B cell (primary cell): ENCODE measurements at regions not wholly inside any gene's neighbourhood (a gene's known extent, or its start where the extent isn't known, plus 50 kb on each side); places are given as distances from the start of the nearest gene placed in this dataset.

ENCODE experiments used
- ATAC-seq: fragments of 200-7000 bp; cut with Tn5 transposase; one replicate; pipeline ENCODE4 v1.10.0; 2021; ENCODE audit warnings: low read depth, mild to moderate bottlenecking, moderate number of reproducible peaks, moderate library complexity
- CTCF ChIA-PET: fragments of 350-600 bp; sonication (Branson Sonifier 250); formaldehyde crosslinking; loops from one replicate; lab custom pipeline; 2021; ENCODE audit warnings: antibody characterized with exemption, inconsistent platforms; lab: Charles Lee
- POLR2A ChIA-PET: fragments of 350-600 bp; sonication (Branson Sonifier 250); formaldehyde crosslinking; loops from one replicate; lab custom pipeline; 2021; ENCODE audit warnings: antibody characterized with exemption; lab: Charles Lee
- DNase-seq: peaks from one replicate; pipeline ENCODE4 v3.0.0; 2013
- H2AFZ ChIP-seq: 2 replicates; pipeline ENCODE4 v1.6.1; 2012; ENCODE audit warnings: mild to moderate bottlenecking, low read depth, low read length; ENCODE audit not compliant: insufficient read depth, poor library complexity, severe bottlenecking
- H3K27ac ChIP-seq, 2 donors: 1 replicate in 1 of 2; 2 replicates in 1 of 2; pipeline ENCODE4 v1.5.1; 2012 to 2013; ENCODE audit warnings: low read length in 2 of 2, mild to moderate bottlenecking in 2 of 2, moderate library complexity in 1 of 2
- H3K27me3 ChIP-seq, 4 experiments: fragments of 200-600 bp in 1 of 4; sonication (generic) in 1 of 4; replicated peaks in 1 of 4; 1 replicate in 2 of 4; 2 replicates in 2 of 4; pipeline versions ENCODE4 v1.6.1 to v1.7.0; 2013 to 2016; ENCODE audit warnings: low read length in 3 of 4, mild to moderate bottlenecking in 2 of 4, mixed read lengths in 1 of 4, moderate library complexity in 1 of 4; ENCODE audit not compliant: insufficient read depth in 4 of 4, control insufficient read depth in 3 of 4; ENCODE audit errors: control extremely low read depth in 1 of 4
- H3K36me3 ChIP-seq, 2 experiments: replicated peaks in 1 of 2; 1 replicate in 1 of 2; 2 replicates in 1 of 2; pipeline versions ENCODE4 v1.6.1 to v1.7.1; 2013; ENCODE audit warnings: low read length in 1 of 2; ENCODE audit not compliant: insufficient read depth in 2 of 2, control insufficient read depth in 1 of 2; ENCODE audit errors: control extremely low read depth in 1 of 2, extremely low read depth in 1 of 2
- H3K4me1 ChIP-seq, 2 donors: fragments of 200-600 bp in 1 of 2; sonication (generic) in 1 of 2; 1 replicate in 1 of 2; 2 replicates in 1 of 2; pipeline versions ENCODE4 v1.5.1 to v1.6.1; 2013 to 2017; ENCODE audit warnings: low read length in 2 of 2; ENCODE audit not compliant: control insufficient read depth in 2 of 2, insufficient read depth in 2 of 2
- H3K4me2 ChIP-seq: replicated peaks from 2 replicates; pipeline ENCODE3; 2012; ENCODE audit warnings: mild to moderate bottlenecking, low read depth, low read length; ENCODE audit not compliant: poor library complexity, severe bottlenecking
- H3K4me3 ChIP-seq, 5 experiments: fragments of 200-600 bp in 1 of 5; sonication (generic) in 1 of 5; 1 replicate in 3 of 5; 2 replicates in 2 of 5; pipeline versions ENCODE4 v1.5.1 to v1.7.0; 2011 to 2016; ENCODE audit warnings: low read length in 4 of 5, mild to moderate bottlenecking in 4 of 5, low read depth in 2 of 5, control low read depth in 1 of 5, moderate library complexity in 1 of 5; ENCODE audit not compliant: insufficient read depth in 1 of 5; ENCODE audit errors: control extremely low read depth in 1 of 5, extremely low read depth in 1 of 5
- H3K79me2 ChIP-seq: fragments of 200-600 bp; sonication (generic); one replicate; pipeline ENCODE4 v1.6.0; 2016; ENCODE audit warnings: low read length; ENCODE audit not compliant: control insufficient read depth, insufficient read depth
- H3K9ac ChIP-seq: fragments of 200-600 bp; sonication (generic); 2 replicates; pipeline ENCODE4 v1.6.1; 2017; ENCODE audit warnings: mild to moderate bottlenecking, low read length, moderate library complexity
- H3K9me3 ChIP-seq, 3 donors: one replicate each; pipeline versions ENCODE4 v1.6.1 to v1.7.1; 2013; ENCODE audit warnings: low read length in 2 of 3; ENCODE audit not compliant: control insufficient read depth in 2 of 3, insufficient read depth in 1 of 3; ENCODE audit errors: control extremely low read depth in 1 of 3
- H4K20me1 ChIP-seq: 2 replicates; pipeline ENCODE4 v1.6.0; 2012; ENCODE audit warnings: mild to moderate bottlenecking, low read length; ENCODE audit not compliant: insufficient read depth, control insufficient read depth, poor library complexity, severe bottlenecking
- H3K27ac Mint-ChIP-seq: one replicate; pipeline ENCODE4 v1.8.0; 2021; ENCODE audit warnings: mixed read lengths
- H3K27me3 Mint-ChIP-seq: one replicate; pipeline ENCODE4 v1.8.0; 2021; ENCODE audit warnings: mixed read lengths
- H3K4me1 Mint-ChIP-seq: one replicate; pipeline ENCODE4 v1.8.0; 2021; ENCODE audit warnings: mixed read lengths
- H3K4me3 Mint-ChIP-seq: one replicate; pipeline ENCODE4 v1.8.0; 2021; ENCODE audit warnings: mixed read lengths
- H3K9me3 Mint-ChIP-seq: one replicate; pipeline ENCODE4 v1.8.0; 2022; ENCODE audit warnings: mixed read lengths; ENCODE audit not compliant: insufficient read depth
- EZH2 ChIP-seq: IDR thresholded peaks from 2 replicates; pipeline ENCODE4 v1.6.1; 2012; ENCODE audit warnings: borderline replicate concordance, low read depth, mild to moderate bottlenecking, moderate library complexity, low read length; ENCODE audit not compliant: insufficient read depth, poor library complexity, severe bottlenecking
- WGBS: methylation state at CpG from one replicate; pipeline ENCODE4 v1.1.5; 2013; ENCODE audit warnings: missing lambda C conversion rate; ENCODE audit not compliant: insufficient coverage; 5-methylcytosine and 5-hydroxymethylcytosine counted together
- intact Hi-C: fragments of 100-400 bp; cut with micrococcal nuclease; formaldehyde crosslinking; loops from one replicate; pipeline ENCODE4 v1.10.0; 2022
- TF ChIP-seq, protein P1 (sequence below): fragments of 200-600 bp; IDR thresholded peaks from one replicate; pipeline ENCODE4 v1.8.0; 2022; ENCODE audit warnings: antibody characterized with exemption, mild to moderate bottlenecking

DNA sequence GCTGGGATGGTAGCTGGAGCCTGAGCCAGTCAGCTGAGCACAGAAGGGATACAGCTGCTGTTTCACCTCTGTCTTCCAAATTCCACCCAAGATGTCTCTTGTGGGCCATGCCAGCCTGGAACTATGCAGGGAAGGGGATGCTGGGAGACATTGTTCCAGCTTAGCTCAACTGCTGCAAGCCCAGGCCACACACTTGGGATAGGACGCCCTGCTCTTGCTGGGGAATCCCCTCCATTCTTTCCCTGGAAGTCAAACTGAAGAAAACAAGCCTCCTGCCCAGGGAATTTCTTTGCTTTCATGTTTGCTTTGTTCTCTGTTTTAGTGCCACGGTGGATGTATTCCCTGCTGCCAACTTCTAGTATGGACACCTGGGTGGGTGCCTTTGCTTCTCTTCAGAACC, 55.2 kb upstream of the CDK13 start:
- Histone ChIP-seq H3K9me3 (no peaks in the 10 kb centered on the region), H3K4me1 (peaks cover 0 to 3% of the 10 kb centered on the region in 2 donors), H3K79me2 (no peaks in the 10 kb centered on the region), H3K9ac (no peak overlapping the region), H2AFZ (no peak overlapping the region), H3K36me3 (no peaks in the 10 kb centered on the region), H3K4me2 (no peak overlapping the region), H4K20me1 (no peaks in the 10 kb centered on the region), H3K4me3 (no peak overlapping the region), H3K27ac (no peak overlapping the region), H3K27me3 (peaks cover 0 to 4% (median 0%) of the 10 kb centered on the region in 4 experiments)
- intact Hi-C loops = no loop called here
- DNase-seq = no peak
- ChIA-PET POLR2A (no interaction called here), CTCF (interaction anchor here (0.8 to 13.4 kb wide), 8 partner anchors 11 to 171 kb away, joined by 4 to 340 read pairs (median 8); no protein-coding TSS in a partner anchor)
- no peak overlapping the region for H3K27ac Mint-ChIP-seq
- peaks cover 2% of the 10 kb centered on the region for H3K4me1 Mint-ChIP-seq
- TF ChIP-seq, protein P1, sequence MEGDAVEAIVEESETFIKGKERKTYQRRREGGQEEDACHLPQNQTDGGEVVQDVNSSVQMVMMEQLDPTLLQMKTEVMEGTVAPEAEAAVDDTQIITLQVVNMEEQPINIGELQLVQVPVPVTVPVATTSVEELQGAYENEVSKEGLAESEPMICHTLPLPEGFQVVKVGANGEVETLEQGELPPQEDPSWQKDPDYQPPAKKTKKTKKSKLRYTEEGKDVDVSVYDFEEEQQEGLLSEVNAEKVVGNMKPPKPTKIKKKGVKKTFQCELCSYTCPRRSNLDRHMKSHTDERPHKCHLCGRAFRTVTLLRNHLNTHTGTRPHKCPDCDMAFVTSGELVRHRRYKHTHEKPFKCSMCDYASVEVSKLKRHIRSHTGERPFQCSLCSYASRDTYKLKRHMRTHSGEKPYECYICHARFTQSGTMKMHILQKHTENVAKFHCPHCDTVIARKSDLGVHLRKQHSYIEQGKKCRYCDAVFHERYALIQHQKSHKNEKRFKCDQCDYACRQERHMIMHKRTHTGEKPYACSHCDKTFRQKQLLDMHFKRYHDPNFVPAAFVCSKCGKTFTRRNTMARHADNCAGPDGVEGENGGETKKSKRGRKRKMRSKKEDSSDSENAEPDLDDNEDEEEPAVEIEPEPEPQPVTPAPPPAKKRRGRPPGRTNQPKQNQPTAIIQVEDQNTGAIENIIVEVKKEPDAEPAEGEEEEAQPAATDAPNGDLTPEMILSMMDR = no peak
- no peak for TF ChIP-seq EZH2
- peaks cover 20% of the 10 kb centered on the region for H3K27me3 Mint-ChIP-seq
- no peaks in the 10 kb centered on the region for H3K9me3 Mint-ChIP-seq
- WGBS = 86% methylated on average over 2 of the region's 2 CpGs
- ATAC-seq = no peak
- no peak overlapping the region for H3K4me3 Mint-ChIP-seq

DNA sequence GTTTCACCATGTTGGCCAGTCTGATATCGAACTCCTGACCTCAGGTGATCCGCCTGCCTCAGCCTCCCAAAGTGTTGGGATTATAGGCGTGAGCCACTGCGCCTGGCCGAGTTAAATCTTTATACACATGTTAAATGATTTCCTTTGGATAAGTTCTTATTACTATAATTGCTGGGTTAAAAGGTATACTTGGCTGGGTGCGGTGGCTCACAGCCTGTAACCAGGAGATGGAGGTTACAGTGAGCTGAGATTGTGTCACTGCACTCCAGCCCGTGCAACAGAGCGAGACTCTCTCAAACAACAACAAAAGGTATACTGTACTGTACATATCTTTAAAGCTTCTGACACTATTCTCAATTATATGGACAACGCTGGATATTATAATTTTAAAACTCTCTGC, 53.2 kb upstream of the CDK13 start:
- H3K4me3 ChIP-seq = no peak overlapping the region
- Mint-ChIP-seq H3K27ac (no peak overlapping the region), H3K4me3 (no peak overlapping the region), H3K9me3 (no peaks in the 10 kb centered on the region), H3K27me3 (peaks cover 25% of the 10 kb centered on the region), H3K4me1 (peaks cover 2% of the 10 kb centered on the region)
- peaks cover 0 to 4% (median 0%) of the 10 kb centered on the region in 4 experiments for H3K27me3 ChIP-seq
- ChIA-PET CTCF (interaction anchor here (0.7 to 13.4 kb wide), 37 partner anchors 9 to 318 kb away, joined by 3 to 340 read pairs (median 6); partner anchors contain the start of genes CDK13, MPLKIP and SUGCT), POLR2A (no interaction called here)
- ATAC-seq (no peak), DNase-seq (no peak)
- no peak overlapping the region for H3K4me2 ChIP-seq
- no peaks in the 10 kb centered on the region for H3K36me3 ChIP-seq
- H2AFZ ChIP-seq = no peak overlapping the region
- WGBS = 100% methylated on average over 2 of the region's 9 CpGs
- TF ChIP-seq EZH2 = no peak
- TF ChIP-seq, protein P1 = no peak
- H4K20me1 ChIP-seq = no peaks in the 10 kb centered on the region
- no peaks in the 10 kb centered on the region for H3K9me3 ChIP-seq
- no peak overlapping the region for H3K27ac ChIP-seq
- peaks cover 0 to 3% of the 10 kb centered on the region in 2 donors for H3K4me1 ChIP-seq
- intact Hi-C loops = loop anchor here (1.0 kb wide), 3 partner anchors 54 to 237 kb away; partner anchors contain the start of gene MPLKIP
- H3K9ac ChIP-seq = no peak overlapping the region
- no peaks in the 10 kb centered on the region for H3K79me2 ChIP-seq
